ENCODE measurements at regions not wholly inside any gene's neighbourhood (a gene's known extent, or its start where the extent isn't known, plus 50 kb on each side); places are given as distances from the start of the nearest gene placed in this dataset.
"Not testable (repeated sequence)": the region's sequence is repeated elsewhere in the genome, so short reads cannot be mapped to it uniquely, and the experiment has no call there.

DNA sequence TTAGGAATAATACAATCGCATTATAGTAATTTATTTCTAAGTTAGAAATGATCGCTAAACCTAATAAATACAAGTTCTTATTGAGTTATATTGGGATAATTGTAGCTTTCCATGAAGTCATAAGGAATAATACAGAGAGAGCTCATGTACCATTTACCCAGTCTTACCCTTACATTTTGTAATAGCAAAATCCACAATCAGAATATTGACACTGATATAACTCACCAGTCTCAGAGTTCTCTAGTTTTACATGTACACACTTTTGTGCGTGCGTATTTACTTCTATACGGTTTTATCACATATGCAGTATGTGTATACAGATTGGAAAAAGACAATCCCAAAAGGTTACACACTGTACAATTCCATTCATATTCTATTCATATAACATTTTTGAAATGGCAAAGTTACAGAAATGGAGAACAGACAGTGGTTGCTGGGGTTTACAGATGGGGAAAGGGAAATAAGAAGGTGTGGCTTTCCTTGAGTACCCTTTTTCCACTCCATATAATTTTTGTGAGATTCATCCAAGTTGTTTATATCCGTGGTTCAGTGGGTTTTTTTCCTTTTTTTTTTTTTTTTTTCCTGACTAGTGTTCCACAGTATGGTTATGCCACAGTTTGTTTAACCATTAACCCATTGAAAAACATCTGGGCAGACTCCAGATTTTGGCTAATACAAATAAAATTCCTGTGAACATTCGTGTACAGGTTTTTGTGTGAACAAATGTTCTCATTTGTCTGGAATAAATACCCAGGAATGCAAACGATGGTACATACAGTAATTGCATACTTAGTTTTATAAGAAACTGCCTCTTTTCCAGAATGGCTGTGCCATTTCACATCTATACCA lies 117.2 kb downstream of the HNMT start:
- Histone ChIP-seq H3K27me3 (ENCODE audit: insufficient read depth, low read length, poor library complexity) (no peaks in the 10 kb centered on the region), H4K20me1 (ENCODE audit: insufficient read depth, low read length) (no peaks in the 10 kb centered on the region), H3K27ac (ENCODE audit: low read length) (no peak overlapping the region), H3K4me1 (ENCODE audit: insufficient read depth, low read length) (no peaks in the 10 kb centered on the region), H3K9me3 (ENCODE audit: insufficient read depth, low read length, severe bottlenecking) (no peaks in the 10 kb centered on the region), H3K9ac (ENCODE audit: low read depth, low read length) (no peak overlapping the region), H3K79me2 (ENCODE audit: insufficient read depth, low read length) (no peaks in the 10 kb centered on the region), H3K4me3 (ENCODE audit: low read depth in 1 of 2, low read length in 2 of 2) (no peak overlapping the region), H2AFZ (ENCODE audit: low read depth, low read length) (no peak overlapping the region), H3K4me2 (ENCODE audit: insufficient read depth, low read length) (no peak overlapping the region), H3K36me3 (ENCODE audit: insufficient read depth, low read length) (no peaks in the 10 kb centered on the region)
- DNase-seq (no peak), ATAC-seq (ENCODE audit: insufficient read depth, low read depth) (no peak)
- TF ChIP-seq, protein P1, sequence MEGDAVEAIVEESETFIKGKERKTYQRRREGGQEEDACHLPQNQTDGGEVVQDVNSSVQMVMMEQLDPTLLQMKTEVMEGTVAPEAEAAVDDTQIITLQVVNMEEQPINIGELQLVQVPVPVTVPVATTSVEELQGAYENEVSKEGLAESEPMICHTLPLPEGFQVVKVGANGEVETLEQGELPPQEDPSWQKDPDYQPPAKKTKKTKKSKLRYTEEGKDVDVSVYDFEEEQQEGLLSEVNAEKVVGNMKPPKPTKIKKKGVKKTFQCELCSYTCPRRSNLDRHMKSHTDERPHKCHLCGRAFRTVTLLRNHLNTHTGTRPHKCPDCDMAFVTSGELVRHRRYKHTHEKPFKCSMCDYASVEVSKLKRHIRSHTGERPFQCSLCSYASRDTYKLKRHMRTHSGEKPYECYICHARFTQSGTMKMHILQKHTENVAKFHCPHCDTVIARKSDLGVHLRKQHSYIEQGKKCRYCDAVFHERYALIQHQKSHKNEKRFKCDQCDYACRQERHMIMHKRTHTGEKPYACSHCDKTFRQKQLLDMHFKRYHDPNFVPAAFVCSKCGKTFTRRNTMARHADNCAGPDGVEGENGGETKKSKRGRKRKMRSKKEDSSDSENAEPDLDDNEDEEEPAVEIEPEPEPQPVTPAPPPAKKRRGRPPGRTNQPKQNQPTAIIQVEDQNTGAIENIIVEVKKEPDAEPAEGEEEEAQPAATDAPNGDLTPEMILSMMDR (IDR thresholded peaks at IDR 0.05; ENCODE audit: borderline replicate concordance, extremely low read depth, low read length, poor library complexity, severe bottlenecking) = no peak
- TF ChIP-seq EZH2 (IDR thresholded peaks at IDR 0.05; ENCODE audit: borderline replicate concordance, low read depth, low read length, severe bottlenecking) = no peak

DNA sequence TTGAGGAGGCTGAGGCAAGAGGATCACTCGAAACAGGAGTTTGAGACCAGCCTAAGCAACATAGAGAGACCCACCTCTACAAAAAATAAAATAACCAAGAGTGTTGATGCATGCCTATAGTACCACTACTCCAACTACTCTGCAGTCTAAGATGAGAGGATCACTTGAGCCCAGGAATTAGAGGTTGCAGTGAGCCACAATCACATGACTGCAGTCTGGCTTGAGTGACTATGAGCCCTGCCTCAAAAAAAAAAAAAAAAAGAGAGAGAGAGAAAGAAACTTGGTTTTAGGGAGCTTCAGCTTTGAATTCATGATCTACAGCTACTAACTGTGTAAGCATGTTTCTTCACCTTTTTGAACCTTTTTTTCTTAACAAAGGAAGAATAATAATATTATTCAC lies 119.9 kb downstream of the HNMT start:
- Histone ChIP-seq H3K79me2 (ENCODE audit: insufficient read depth, low read length) (no peaks in the 10 kb centered on the region), H3K36me3 (ENCODE audit: insufficient read depth, low read length) (no peaks in the 10 kb centered on the region), H4K20me1 (ENCODE audit: insufficient read depth, low read length) (no peaks in the 10 kb centered on the region), H3K4me2 (ENCODE audit: insufficient read depth, low read length) (no peak overlapping the region), H2AFZ (ENCODE audit: low read depth, low read length) (no peak overlapping the region), H3K27me3 (ENCODE audit: insufficient read depth, low read length, poor library complexity) (no peaks in the 10 kb centered on the region), H3K27ac (ENCODE audit: low read length) (no peak overlapping the region), H3K4me1 (ENCODE audit: insufficient read depth, low read length) (no peaks in the 10 kb centered on the region), H3K9me3 (ENCODE audit: insufficient read depth, low read length, severe bottlenecking) (no peaks in the 10 kb centered on the region), H3K4me3 (ENCODE audit: low read depth in 1 of 2, low read length in 2 of 2) (no peak overlapping the region), H3K9ac (ENCODE audit: low read depth, low read length) (no peak overlapping the region)
- TF ChIP-seq, protein P1 (IDR thresholded peaks at IDR 0.05; ENCODE audit: borderline replicate concordance, extremely low read depth, low read length, poor library complexity, severe bottlenecking) = no peak
- TF ChIP-seq EZH2 (IDR thresholded peaks at IDR 0.05; ENCODE audit: borderline replicate concordance, low read depth, low read length, severe bottlenecking) = no peak
- ATAC-seq (ENCODE audit: insufficient read depth, low read depth) (no peak), DNase-seq (no peak)

DNA sequence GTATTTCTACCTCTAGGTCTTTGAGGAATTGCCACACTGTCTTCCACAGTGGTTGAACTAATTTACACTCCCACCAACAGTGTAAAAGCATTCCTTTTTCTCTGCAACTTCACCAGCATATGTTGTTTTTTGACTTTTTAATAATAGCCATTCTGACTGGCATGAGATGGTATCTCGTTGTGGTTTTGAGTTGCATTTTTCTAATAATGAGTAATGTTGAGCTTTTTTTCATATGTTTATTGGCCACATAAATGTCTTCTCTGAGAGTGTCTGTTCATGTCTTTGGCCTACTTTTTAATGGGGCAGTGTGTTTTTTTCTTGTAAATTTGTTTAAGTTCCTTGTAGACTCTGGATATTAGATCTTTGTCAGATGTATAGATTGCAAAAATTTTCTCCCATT lies 121.2 kb downstream of the HNMT start:
- not testable (repeated sequence) for DNase-seq; H3K9me3 ChIP-seq (ENCODE audit: insufficient read depth, low read length, severe bottlenecking); H3K27ac ChIP-seq (ENCODE audit: low read length); H3K4me2 ChIP-seq (ENCODE audit: insufficient read depth, low read length); H2AFZ ChIP-seq (ENCODE audit: low read depth, low read length); H3K36me3 ChIP-seq (ENCODE audit: insufficient read depth, low read length); H3K4me3 ChIP-seq (ENCODE audit: low read depth in 1 of 2, low read length in 2 of 2); H3K79me2 ChIP-seq (ENCODE audit: insufficient read depth, low read length); H3K27me3 ChIP-seq (ENCODE audit: insufficient read depth, low read length, poor library complexity); H3K4me1 ChIP-seq (ENCODE audit: insufficient read depth, low read length); H3K9ac ChIP-seq (ENCODE audit: low read depth, low read length); H4K20me1 ChIP-seq (ENCODE audit: insufficient read depth, low read length); ATAC-seq (ENCODE audit: insufficient read depth, low read depth)

DNA sequence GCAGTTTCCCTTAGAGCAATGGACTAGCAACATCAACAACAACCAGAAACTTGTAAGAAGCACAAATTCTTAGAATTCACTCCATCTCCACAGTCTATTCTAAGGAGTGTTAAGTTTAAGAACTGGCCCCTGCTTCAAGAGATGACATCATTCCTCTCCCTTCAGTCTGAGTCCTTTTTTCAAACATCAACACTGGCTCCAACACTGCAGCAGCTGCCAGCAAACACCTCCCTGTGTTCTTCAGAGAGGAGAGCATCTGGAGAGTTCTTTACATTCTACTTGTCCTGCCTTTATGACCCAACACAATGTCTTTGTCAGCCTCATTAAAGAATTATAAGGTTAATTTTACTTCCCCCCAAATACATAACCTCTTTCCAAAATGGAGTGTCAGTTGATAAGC lies 122.3 kb downstream of the HNMT start:
- Histone ChIP-seq H3K4me2 (ENCODE audit: insufficient read depth, low read length) (no peak overlapping the region), H4K20me1 (ENCODE audit: insufficient read depth, low read length) (no peaks in the 10 kb centered on the region), H3K4me1 (ENCODE audit: insufficient read depth, low read length) (no peaks in the 10 kb centered on the region), H3K9ac (ENCODE audit: low read depth, low read length) (no peak overlapping the region), H2AFZ (ENCODE audit: low read depth, low read length) (no peak overlapping the region), H3K27me3 (ENCODE audit: insufficient read depth, low read length, poor library complexity) (no peaks in the 10 kb centered on the region), H3K9me3 (ENCODE audit: insufficient read depth, low read length, severe bottlenecking) (no peaks in the 10 kb centered on the region), H3K36me3 (ENCODE audit: insufficient read depth, low read length) (no peaks in the 10 kb centered on the region), H3K79me2 (ENCODE audit: insufficient read depth, low read length) (no peaks in the 10 kb centered on the region), H3K4me3 (ENCODE audit: low read depth in 1 of 2, low read length in 2 of 2) (no peak overlapping the region), H3K27ac (ENCODE audit: low read length) (no peak overlapping the region)
- no peak for DNase-seq
- no peak for TF ChIP-seq EZH2 (IDR thresholded peaks at IDR 0.05; ENCODE audit: borderline replicate concordance, low read depth, low read length, severe bottlenecking)
- TF ChIP-seq, protein P1 (IDR thresholded peaks at IDR 0.05; ENCODE audit: borderline replicate concordance, extremely low read depth, low read length, poor library complexity, severe bottlenecking) = no peak
- ATAC-seq (ENCODE audit: insufficient read depth, low read depth) = no peak
